RPMI8226 (cell line): ENCODE measurements at regions not wholly inside any gene's neighbourhood (a gene's known extent, or its start where the extent isn't known, plus 50 kb on each side); places are given as distances from the start of the nearest gene placed in this dataset.
A peak's percentile ranks its signal among the peaks of the same experiment; 100 is the strongest.
"Not testable (repeated sequence)": the region's sequence is repeated elsewhere in the genome, so short reads cannot be mapped to it uniquely, and the experiment has no call there.

ENCODE experiments used
- DNase-seq: peaks from one replicate; pipeline ENCODE4 v3.0.0-alpha.2; 2015

DNA sequence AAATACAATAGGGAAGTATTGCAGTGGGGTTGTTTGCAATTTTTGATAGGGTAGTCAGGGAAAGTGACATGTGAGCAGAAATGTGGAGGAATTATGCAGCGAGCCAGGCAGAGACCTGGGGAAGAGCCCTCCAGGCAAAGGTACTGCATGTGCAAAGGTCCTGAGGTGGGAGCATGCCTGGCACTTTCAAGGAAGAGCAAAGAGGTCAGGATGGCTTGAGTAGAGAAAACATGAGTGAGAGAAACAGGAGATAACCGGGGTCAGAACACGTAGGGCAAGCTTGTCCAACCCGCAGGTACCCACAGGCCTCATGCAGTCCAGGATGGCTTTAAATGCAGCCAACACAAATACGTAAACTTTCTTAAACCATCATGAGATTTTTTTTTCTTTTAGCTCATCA is 71.0 kb downstream of the COQ2 start:
- DNase-seq, result no peak

DNA sequence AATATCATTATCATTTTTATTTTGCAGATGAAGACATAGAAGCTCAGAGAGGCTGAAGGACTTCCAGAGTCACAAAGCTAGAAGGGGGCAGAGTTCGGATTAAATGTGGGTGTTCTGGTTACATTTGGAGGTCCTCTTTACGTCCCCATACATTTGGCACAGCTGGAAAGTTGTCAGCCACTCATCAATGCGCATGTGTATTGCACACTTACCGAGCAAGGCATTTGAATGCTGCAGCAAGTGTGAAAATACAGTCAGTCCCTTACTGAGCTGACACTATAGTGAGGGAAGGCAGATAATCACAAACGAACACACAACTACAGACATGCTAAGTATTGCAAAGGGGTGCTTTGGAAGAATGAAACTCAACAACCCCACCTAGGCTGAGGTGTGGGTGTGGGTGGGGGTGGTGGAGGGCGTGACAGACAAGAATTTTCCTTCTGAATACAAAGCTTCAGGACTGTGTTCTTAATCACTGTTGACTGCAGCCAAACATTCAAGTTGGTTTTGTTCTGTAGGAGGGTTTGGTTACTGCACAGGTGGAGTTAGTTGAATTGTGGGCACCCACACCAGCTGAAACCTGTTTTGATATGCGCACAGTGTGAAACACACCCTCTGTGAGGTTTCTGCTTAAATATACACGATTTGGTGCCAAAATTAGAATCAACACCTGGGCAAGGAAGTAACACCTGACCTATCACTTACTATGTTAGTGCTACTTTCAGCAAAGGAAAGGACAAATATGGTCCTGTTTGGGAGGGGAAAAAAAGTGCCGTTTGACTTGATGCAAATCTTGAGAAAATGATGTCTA is 72.4 kb downstream of the COQ2 start:
- peak; percentile 91 for DNase-seq

DNA sequence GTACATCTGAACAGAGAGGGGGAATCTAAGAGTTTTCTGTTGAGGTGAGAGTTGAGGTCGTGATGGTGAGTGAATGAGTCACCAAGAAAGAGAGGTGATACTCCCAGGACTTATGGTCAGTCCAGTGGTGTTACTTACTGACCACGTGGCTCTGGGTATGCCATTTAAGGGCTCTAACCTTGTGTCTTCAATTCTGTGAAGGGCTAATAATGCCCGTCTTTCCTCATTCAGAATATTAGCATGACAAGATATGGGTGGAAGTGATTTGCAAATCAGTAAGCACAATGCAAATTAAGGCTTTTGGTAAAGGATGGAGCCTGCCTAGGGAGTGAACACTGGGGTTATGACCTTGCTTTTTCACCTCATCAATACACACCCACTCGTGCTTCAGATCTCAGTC is 75.2 kb downstream of the COQ2 start:
- no peak for DNase-seq

DNA sequence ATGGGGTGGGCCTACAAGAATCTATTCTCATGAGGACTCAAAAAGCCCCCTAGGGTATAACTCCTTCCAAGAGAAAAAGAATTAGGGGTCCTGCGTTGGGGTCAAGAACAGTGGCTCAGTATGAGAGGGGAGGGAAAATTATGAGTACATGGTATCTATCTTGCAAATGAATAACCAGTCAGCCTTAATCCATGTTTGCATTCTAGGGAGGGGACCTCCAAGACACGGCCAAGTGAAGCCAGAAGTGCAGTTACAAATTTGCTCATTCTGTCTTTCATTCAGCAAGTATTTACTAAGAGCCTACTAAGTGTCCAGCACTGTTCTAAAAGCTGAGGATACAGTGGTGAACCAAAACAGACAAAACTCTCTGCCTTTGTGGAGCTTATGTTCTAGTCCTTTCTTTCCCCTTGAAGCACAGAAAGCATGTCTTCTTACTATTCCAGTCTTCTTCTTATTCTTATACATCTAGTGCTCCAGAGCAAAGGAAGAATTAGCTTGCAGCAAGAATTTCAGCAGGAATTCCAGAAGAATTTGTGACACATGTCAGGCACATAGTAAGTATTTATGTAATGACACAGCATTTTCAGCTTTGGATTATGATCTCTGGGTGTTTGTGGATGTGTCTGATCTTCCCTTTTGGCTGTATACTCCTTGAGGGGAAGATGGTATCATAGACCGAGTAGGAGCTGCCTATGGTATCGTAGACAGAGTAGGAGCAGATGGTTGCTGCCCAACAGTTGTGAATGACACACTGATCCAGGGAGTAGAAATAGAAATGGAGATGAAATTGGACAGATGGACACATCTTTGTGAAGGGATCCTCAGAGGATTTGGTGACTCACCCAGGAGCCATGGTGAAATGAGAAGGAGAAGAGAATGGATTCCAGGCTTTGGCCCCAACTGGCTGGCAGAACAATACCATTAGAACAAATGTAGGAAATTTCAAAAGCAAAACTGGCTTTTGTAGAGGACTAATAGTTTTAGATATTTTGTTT is 75.9 kb downstream of the COQ2 start:
- no peak for DNase-seq

DNA sequence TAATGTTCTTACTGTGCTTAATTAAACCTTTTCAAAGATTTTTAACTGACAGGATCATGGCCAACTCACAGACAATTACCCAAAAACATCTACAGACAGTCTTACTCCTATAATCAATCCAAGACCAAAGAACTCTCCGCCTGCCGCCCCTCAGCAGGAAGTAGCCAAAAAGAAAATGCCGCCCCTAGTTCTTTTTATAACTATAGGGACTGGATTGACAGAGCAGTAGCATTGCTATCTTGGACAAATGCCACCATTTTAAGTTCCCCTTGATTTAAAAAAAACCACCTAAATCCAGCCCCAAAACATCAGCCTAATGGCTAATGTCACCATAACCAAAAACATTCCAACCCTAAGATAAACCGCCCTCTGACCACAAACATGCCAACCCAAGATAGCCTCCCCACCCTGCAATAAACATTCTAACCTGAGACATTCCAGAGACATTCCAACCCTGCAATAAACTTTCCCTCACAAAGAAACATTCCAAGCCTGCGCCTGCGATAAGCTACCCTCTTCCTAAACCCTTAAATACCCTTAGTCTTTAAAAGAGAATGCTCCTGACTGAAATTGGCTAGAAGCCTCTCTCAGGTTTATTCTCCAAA is 77.0 kb downstream of the COQ2 start:
- no peak for DNase-seq

DNA sequence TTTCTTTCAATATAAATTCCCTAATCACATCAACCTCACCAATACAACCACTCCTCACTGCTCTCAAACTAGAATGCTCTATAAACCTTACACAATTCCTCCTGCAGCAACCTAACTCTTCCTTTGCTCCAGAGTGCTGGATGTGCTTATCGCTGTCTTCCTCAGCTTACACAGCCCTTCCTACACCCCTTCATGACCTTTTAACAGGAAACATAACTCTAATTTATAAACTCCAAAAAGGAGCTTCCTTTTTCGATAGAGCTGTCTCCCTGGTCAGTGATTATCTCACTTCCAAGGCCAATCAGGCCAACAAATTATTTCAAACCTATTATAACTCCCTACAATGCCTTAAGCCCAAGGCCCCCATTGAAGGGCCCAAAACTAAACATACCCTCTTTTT is 78.8 kb downstream of the COQ2 start:
- no peak for DNase-seq

DNA sequence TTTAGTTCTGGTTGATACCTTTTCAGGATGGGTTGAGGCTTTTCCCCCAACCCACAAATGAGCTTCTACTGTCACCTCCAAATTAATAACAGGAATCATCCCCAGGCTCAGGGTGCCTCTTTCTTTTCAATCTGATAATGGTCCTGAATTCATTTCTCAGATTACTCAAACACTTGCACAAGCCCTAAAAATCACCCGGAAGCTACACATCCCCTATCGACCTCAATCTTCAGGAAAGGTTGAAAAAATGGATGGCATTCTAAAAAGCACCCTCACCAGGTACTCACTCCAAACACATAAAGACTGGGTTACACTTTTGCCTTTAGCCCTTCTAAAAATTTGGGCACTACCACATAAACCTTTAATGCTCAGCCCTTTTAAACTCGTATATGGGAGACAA is 79.9 kb downstream of the COQ2 start:
- DNase-seq, result no peak

DNA sequence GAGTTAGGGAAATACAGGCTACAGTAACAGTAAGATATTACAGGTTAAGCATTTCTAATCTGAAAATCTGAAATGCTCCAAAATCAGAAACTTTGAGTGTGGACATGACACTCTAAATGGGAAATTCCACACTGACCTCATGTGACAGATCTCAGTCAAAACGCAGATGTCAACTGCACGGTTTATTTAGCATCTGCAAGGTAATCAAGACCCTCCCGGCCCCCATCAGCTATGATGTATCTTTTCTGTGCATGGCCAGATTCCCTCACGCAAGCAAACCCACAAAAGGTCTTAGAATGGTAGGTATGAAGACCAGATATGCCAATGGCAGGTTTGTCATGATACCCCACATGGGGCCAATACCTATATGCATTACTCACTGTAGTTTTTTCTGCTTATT is 82.8 kb downstream of the COQ2 start:
- DNase-seq, result no peak

DNA sequence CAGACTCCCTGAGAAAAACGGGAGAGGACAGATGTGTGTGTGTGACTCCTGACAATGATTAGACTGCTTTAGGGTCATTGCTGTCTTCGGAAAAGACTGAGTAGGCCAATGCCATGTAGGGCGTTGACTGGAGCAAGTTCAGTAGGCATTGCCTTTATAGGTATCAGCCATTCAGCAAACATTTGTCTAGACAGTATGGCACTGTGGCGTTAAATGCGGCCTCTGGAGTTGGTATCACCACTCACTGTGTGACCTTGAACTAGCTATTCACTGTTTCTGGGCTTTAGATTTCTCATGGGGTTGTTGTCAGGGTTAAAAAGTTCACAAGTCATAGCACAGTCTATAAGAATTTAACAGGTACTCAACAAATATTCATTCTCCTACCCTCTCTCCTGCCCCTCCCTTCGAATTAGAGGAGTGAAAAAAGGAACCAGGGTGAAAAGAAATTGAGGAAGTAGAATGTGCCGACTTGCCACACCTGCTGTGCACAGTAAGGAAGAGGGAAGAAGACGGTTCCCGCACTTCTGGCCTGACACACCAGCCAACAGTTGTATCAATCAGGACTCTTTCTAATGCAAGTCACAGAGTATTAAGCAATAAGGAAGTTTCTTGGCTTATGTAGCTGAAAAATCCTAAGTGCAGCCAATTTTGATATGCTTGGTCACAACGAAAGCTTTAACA is 83.2 kb upstream of the PLAC8 start:
- DNase-seq, result peak; percentile 86

DNA sequence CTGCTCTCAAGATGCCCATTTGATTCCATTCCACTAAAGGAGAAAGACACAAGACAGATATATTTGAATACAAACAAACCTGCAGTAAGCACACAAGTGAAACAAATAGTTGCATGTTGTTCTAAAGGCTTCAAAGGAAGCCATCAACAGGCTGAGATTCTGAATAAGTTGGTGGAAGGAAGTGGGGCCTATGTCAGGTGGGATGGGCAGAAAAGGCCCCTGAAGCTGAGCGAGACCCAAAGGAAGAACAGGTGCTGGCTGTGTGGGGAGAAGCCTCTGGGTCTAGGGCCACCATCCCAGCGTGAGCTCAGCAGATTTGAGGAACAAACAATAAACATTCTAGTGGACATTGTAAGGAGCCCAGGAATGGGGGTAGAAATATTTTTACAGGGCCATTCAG is 82.4 kb upstream of the PLAC8 start:
- no peak for DNase-seq

DNA sequence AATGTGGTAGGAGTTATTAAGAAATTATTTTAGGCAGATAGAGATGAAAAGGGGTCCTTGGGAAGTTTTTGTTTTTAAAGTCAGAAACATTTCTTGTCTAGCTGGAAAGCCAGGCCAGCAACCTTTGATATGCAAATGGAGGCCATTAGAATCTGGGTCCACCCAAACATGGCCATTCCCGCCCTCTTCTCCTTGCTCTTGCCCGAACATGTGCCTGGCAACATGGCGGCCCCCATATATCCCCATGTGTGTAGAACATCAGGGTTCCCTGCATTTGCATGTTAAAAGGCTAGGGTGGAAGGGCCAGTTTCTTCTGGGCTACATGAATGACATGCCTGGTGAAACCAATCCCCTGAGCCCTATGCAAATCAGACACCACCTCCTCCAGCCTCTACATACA is 80.7 kb upstream of the PLAC8 start:
- DNase-seq, result no peak

DNA sequence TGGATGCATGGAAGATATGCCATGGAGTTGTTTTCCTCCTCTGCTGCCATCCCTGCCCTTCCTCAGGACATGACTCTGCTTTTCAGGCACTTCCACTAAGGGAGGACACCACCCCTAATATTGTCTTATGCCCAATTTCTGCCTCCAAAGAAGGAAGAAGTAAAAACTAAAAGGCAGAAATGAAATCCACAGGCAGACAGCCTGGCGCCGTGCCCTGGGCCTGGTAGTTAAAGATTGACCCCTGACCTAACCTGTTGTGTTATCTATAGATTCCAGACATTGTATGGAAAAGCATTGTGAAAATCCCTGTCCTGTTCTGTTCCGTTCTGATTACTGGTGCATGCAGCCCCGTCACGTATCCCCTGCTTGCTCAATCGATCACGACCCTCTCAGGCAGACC is 80.1 kb upstream of the PLAC8 start:
- DNase-seq, result not testable (repeated sequence)

DNA sequence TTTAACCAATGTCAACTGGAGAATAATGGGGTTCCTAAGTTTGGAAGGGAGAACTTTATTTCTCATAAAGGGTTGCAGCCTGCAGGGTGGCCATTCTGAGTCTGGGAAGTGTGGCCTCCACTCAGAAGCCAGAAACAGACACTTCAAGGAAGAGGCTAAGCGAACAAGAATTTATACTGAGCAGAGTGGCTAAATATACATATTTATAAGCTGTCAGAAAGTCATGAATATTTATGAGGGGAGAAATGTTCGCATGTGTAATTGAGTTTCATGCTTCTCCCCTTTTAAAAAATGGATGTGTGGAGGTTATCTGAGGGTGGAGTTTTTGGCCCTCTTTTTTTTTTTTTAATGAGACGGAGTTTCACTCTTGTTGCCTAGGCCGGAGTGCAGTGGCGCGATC is 78.1 kb upstream of the PLAC8 start:
- no peak for DNase-seq

DNA sequence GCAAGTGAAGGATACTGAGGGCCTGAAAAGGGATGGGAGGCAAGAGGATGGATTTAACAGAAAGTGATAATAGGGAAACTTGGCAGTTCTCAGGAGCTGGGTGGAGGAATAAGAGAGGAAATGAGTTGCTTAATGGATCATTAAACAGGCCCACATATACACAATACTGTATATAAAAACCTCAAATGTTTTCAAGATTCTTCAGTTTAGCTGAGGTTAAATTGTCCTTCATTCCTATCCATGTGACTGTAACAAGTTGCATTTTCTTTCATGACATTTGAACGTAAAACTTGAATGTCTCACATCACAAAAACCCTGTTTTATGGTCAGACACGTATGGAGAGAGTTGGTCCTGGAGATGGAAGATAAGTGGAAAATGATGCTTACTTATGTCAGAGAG is 76.5 kb upstream of the PLAC8 start:
- DNase-seq, result no peak

DNA sequence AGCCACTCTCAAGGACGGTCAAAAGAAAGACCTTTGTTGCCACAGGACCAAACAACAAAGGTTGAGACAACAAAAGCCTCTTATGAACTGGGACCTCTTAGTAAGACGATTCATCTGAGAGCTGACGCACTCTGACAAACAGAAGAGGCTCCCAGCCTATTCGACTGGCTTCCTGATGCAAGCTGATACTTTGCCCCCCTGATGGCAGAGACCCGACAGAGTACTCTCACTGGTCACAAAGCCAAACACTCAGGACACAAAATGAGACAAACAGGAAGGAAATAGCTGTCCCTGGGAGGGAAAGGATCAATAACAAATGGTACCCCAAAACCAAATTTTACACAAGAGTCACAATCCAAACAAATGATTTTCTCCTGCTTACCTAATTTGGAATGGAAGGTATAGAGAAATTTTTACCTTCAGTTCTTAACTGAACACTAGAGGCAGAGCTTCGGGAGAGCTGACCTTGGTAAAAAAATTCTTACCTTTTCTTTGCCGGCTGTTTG is 75.2 kb upstream of the PLAC8 start:
- no peak for DNase-seq

DNA sequence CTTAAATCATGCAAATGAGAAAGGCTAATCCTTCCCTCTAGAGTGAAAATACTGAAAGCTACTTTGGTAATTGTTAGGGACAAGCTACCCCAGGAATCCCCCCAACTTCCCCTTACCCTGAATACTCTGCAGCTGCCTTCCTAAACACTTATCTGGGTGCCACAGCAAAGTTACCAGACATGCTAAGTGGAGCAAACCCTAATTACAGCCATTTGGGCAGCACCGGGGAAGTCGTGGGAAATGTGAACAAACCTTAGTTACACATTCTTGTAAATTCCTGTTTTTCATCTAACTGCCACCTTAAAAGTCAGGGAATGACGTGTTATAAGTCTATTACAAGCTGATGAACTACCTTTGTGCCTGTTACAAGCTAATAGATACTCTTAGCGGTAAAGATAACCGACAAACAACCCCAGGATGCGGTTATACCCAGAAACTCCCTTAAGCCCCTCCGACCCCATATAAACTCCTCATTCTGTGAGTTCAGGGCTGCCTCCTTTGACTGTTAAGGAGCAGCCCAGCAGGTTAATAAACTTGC is 66.0 kb upstream of the PLAC8 start:
- DNase-seq, result no peak

DNA sequence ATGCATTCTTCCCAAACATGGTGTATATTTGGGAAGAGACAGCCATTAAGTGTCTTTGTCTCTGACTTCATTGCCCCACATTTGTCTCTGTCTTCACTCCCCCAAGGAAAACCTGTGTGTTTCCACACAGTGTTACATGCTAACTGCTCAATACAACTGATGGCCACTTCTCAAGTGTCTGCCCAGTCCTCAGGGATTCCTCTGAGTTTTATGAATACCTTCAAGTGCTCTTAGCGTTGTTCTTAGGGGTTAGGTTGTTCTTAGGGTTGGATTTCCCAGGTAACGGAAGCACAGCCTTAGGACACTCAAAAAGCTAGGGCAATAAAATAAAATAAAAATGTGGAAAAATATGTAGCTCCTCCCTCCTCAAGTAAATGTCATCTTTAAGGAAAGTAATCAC is 64.7 kb upstream of the PLAC8 start:
- DNase-seq, result no peak

DNA sequence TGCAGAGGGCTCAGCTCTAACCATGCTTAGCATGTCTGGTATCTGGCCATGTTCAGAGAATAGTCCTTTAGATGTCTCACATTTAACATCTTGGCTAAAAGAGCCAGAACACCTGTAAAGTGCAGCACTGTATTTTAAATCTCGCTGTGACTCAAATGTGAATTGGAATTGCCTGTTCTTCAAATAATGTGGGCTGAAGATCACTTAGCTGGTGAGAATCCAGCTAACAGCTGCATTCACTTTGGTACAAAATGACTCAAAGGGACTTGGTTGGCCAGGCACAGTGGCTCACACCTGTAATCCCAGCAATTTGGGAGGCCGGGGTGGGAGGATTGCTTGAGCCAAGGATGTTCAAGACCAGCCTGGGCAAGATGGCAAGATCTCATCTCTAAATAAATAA is 63.5 kb upstream of the PLAC8 start:
- DNase-seq, result no peak

DNA sequence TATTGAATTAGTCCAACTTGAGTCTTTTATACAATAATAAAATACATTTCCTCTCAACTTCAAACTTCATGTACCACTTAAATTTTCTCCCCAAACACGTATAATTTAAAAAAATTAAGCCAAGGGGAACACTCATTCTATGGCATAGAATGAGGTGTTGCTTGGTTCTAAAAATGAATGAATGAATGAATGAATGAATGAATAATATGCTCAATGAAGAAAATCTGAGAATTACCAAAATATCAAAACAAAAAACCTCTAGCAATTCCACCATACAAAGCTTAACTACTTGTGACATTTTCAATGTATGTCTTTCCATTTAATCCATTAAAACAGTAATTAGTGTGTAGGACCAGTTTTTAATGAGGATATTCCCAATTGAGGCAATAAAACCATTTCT is 62.7 kb upstream of the PLAC8 start:
- no peak for DNase-seq

DNA sequence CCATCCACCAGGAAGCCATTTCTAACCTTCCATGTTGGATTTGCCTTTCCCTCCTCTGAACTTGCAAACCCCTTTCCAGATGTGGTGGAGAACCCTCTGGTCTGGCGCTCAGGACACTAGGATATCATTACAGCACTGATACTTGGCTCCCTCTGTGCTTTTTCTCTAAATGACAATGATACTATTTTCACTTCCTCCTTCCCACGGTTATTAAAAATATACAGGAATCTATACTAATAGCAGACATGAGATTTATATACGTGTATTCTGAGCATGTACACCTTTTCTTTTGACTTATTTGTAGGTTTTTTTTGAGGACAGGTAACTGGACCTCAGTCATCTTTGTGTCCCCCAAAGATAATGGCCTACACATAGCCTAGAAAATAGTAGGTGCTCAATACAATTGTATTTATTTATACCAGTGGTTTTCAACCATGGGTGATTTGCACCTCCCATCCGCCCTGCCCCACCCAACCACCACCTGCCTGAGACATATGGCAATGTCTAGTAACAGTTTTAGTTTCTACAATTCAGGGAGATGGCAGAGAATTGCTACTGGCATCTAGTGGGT is 60.4 kb upstream of the PLAC8 start:
- DNase-seq, result peak; percentile 63

DNA sequence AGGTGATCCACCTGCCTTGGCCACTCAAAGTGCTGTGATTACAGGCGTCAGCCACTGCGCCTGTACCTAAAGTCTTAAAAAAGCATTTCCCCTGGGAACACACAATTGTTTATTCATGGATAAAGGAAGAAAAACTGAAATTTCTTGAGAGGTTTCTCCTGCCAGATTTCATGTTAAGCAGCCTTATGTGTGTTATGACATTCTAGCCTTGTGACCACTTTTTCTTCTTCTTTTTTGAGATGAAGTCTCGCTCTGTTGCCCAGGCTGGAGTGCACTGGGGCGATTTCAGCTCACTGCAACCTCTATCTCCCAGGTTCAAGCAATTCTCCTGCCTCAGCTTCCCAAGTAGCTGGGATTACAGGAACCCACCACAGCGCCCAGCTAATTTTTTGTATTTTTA is 57.8 kb upstream of the PLAC8 start:
- no peak for DNase-seq

DNA sequence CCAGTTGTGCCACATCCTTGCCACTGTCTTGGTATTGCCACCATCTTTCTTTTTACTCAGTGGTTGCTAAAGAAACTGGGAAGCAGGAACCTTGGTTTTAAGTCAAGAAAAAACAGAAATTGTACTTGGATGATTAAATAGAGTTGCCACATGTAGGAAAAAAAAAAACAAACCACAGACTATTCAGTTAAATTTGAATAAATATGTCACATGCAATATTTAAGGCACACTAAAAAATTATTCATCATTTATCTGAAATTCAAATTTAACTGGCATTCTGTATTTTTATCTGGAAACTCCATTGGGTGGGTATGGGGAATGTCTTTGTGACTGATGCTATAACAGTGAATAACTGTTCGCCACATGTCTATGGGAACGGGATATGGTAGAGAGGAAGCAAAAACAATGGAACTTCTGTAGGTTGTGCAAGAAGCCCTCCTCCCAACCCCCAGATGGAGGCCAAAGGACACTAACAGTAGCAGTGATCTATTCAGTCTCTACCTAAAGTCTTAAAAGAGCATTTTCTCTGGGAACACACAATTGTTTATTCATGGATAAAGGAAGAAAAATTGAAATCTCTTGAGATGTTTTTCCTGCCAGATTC is 57.0 kb upstream of the PLAC8 start:
- DNase-seq, result no peak
